ENCODE measurements at regions not wholly inside any gene's neighbourhood (a gene's known extent, or its start where the extent isn't known, plus 50 kb on each side); places are given as distances from the start of the nearest gene placed in this dataset.

DNA sequence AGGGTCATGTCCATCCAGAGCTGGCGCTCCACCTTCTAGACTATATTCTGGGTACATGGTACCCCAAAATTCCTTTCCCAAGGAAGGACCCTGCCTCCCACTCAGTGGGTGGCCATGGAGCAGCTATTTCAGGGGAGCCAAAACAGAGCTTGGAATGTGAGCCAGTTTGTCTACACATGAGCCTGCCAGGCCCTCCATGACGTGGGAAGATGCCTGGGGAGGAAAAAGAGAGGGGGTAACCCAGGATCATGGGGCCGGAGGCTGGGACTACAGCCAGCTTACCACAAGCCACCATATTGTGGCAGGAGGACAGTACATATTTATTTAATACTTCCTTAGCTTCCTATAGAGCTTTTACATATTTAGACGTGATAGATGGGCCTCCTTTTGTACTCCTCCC is 414.7 kb upstream of the TNP1 start:
- Histone ChIP-seq H3K27me3 (no peaks in the 10 kb centered on the region), H3K27ac (no peak overlapping the region), H3K4me1 (no peaks in the 10 kb centered on the region), H3K9me3 (no peaks in the 10 kb centered on the region), H3K4me3 (no peak overlapping the region), H3K36me3 (no peaks in the 10 kb centered on the region)
- TF ChIP-seq, protein P1, sequence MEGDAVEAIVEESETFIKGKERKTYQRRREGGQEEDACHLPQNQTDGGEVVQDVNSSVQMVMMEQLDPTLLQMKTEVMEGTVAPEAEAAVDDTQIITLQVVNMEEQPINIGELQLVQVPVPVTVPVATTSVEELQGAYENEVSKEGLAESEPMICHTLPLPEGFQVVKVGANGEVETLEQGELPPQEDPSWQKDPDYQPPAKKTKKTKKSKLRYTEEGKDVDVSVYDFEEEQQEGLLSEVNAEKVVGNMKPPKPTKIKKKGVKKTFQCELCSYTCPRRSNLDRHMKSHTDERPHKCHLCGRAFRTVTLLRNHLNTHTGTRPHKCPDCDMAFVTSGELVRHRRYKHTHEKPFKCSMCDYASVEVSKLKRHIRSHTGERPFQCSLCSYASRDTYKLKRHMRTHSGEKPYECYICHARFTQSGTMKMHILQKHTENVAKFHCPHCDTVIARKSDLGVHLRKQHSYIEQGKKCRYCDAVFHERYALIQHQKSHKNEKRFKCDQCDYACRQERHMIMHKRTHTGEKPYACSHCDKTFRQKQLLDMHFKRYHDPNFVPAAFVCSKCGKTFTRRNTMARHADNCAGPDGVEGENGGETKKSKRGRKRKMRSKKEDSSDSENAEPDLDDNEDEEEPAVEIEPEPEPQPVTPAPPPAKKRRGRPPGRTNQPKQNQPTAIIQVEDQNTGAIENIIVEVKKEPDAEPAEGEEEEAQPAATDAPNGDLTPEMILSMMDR (IDR thresholded peaks at IDR 0.05), result no peak
- TF ChIP-seq POLR2AphosphoS5 (IDR thresholded peaks at IDR 0.05) (no peak), POLR2A (IDR thresholded peaks at IDR 0.05) (no peak)
- no peak for DNase-seq (ENCODE audit: low spot score in 2 of 2)
- intact Hi-C loops (cut with DNase I; ENCODE audit: low total_unique reads), result no loop called here

- Histone ChIP-seq H3K36me3 (no peaks in the 10 kb centered on the region), H3K27me3 (no peaks in the 10 kb centered on the region), H3K9me3 (no peaks in the 10 kb centered on the region), H3K4me1 (no peaks in the 10 kb centered on the region), H3K4me3 (no peak overlapping the region), H3K27ac (no peak overlapping the region)
- intact Hi-C loops (cut with DNase I; ENCODE audit: low total_unique reads), result no loop called here
- TF ChIP-seq POLR2AphosphoS5 (IDR thresholded peaks at IDR 0.05), result no peak
- TF ChIP-seq, protein P1 (IDR thresholded peaks at IDR 0.05), result no peak
- no peak for TF ChIP-seq POLR2A (IDR thresholded peaks at IDR 0.05)
- DNase-seq (ENCODE audit: low spot score in 2 of 2), result no peak
Measured at GRCh38 chr2:217273851-217274250, 414.0 kb upstream of the TNP1 start.

DNA sequence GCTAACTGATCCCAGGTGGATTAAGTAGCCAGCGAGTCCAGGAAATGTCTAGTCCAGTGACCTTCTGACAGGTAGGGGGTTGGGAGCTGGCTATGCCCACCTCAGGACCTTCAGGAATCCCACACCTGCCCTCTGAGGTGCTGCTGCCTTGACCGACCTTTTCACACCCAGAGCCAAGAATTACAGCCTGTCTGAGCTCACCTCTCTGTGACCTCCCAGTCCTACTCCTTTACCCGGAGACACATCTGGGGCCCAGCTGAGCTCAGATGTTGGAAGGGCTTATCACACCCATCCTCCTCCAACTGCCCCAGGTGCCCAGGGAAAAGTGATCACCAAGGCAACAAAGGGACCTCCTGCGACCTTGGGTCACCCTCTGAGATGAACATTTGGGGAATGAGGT is 413.3 kb upstream of the TNP1 start:
- DNase-seq (ENCODE audit: low spot score in 2 of 2), result no peak
- no peak for TF ChIP-seq POLR2AphosphoS5 (IDR thresholded peaks at IDR 0.05)
- no peaks in the 10 kb centered on the region for H3K9me3 ChIP-seq
- no peaks in the 10 kb centered on the region for H3K36me3 ChIP-seq
- H3K4me1 ChIP-seq, result no peaks in the 10 kb centered on the region
- H3K4me3 ChIP-seq, result no peak overlapping the region
- H3K27me3 ChIP-seq, result no peaks in the 10 kb centered on the region
- H3K27ac ChIP-seq, result no peak overlapping the region
- intact Hi-C loops (cut with DNase I; ENCODE audit: low total_unique reads), result no loop called here

DNA sequence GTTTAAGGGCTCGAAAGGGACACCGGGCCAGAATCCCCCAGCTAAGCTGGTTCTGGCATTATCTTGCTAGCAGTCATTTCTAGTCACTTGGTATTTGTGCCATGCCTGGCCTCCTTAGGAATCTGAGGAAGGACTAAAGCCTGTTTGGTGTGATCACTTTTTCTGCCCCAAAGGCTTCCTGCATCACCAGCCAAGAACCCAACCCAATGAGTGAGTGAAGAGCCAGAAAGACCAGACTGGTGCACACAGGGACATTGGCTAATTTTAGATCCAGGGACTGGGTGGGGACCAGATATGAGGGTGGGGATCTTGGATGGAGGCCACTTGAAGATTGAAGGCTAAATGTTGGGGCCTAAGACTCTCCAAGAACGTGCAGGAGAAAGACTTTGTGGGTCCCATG is 411.9 kb upstream of the TNP1 start:
- Histone ChIP-seq H3K27ac (peak overlapping the region; percentile 12 to 68), H3K9me3 (no peaks in the 10 kb centered on the region), H3K36me3 (no peaks in the 10 kb centered on the region), H3K27me3 (no peaks in the 10 kb centered on the region), H3K4me1 (no peaks in the 10 kb centered on the region), H3K4me3 (no peak overlapping the region)
- peak in 1 of 2 donors; percentile 62 for DNase-seq (ENCODE audit: low spot score in 2 of 2)
- intact Hi-C loops (cut with DNase I; ENCODE audit: low total_unique reads), result no loop called here
- TF ChIP-seq POLR2AphosphoS5 (IDR thresholded peaks at IDR 0.05) (peak in 1 of 3 donors; percentile 51), POLR2A (IDR thresholded peaks at IDR 0.05) (no peak)
- TF ChIP-seq, protein P1 (IDR thresholded peaks at IDR 0.05), result no peak

GRCh38 chr2:217270485-217271121 is 410.7 kb upstream of the TNP1 start:
- intact Hi-C loops (cut with DNase I; ENCODE audit: low total_unique reads), result no loop called here
- no peaks in the 10 kb centered on the region for H3K27me3 ChIP-seq

More at GRCh38 chr2:217270485-217271121, 410.7 kb upstream of the TNP1 start:
- H3K4me1 ChIP-seq, result no peaks in the 10 kb centered on the region
- no peaks in the 10 kb centered on the region for H3K9me3 ChIP-seq
- no peak for DNase-seq (ENCODE audit: low spot score in 2 of 2)
- TF ChIP-seq, protein P1 (IDR thresholded peaks at IDR 0.05), result no peak
- TF ChIP-seq POLR2A (IDR thresholded peaks at IDR 0.05) (no peak), POLR2AphosphoS5 (IDR thresholded peaks at IDR 0.05) (no peak)
- no peaks in the 10 kb centered on the region for H3K36me3 ChIP-seq
- no peak overlapping the region for H3K27ac ChIP-seq
- no peak overlapping the region for H3K4me3 ChIP-seq
